K562 (cell line): ENCODE measurements at regions not wholly inside any gene's neighbourhood (a gene's known extent, or its start where the extent isn't known, plus 50 kb on each side); places are given as distances from the start of the nearest gene placed in this dataset.

Experiments
- ARNT ChIP-seq, 2 experiments: fragments of 450-650 bp; IDR thresholded peaks; 2 replicates each; pipeline ENCODE4 v1.6.1; 2016; ENCODE audit warnings: mild to moderate bottlenecking in 1 of 2
- ATF7 ChIP-seq: fragments of 450-650 bp; IDR thresholded peaks from 2 replicates; pipeline ENCODE4 v1.7.1; 2014; ENCODE audit warnings: mild to moderate bottlenecking, moderate library complexity
- CEBPZ ChIP-seq: fragments of 150-350 bp; IDR thresholded peaks from 2 replicates; pipeline ENCODE4 v1.6.1; 2014; ENCODE audit warnings: low read depth, mild to moderate bottlenecking, low read length, borderline replicate concordance
- DACH1 ChIP-seq: fragments of 450-650 bp; IDR thresholded peaks from 2 replicates; pipeline ENCODE4 v1.6.1; 2018; ENCODE audit not compliant: partially characterized antibody
- DDX20 ChIP-seq: fragments of 450-650 bp; IDR thresholded peaks from 2 replicates; pipeline ENCODE4 v1.6.1; 2016; ENCODE audit warnings: missing genetic modification characterization, low read depth, mild to moderate bottlenecking, missing compliant biosample characterization, moderate library complexity
- GTF2F1 ChIP-seq: IDR thresholded peaks from 2 replicates; pipeline ENCODE4 v1.6.1; 2011; ENCODE audit warnings: low read depth, low read length, improper control_type of control experiment
- HCFC1 ChIP-seq: IDR thresholded peaks from 2 replicates; pipeline ENCODE4 v1.6.1; 2012; ENCODE audit warnings: low read depth, low read length, improper control_type of control experiment
- LCOR ChIP-seq: sonication (generic); formaldehyde crosslinking; IDR thresholded peaks from 2 replicates; pipeline ENCODE4 v1.8.0; 2022; ENCODE audit warnings: mild to moderate bottlenecking, missing genetic modification reagents
- MYNN ChIP-seq, 2 experiments: sonication (generic); formaldehyde crosslinking in 1 of 2; IDR thresholded peaks; 2 replicates each; pipeline versions ENCODE4 v1.5.0 to v1.6.1; 2016 to 2020; ENCODE audit warnings: antibody characterized with exemption in 1 of 2, missing genetic modification reagents in 1 of 2
- SNIP1 ChIP-seq: fragments of 450-650 bp; IDR thresholded peaks from 2 replicates; pipeline ENCODE4 v1.7.1; 2017; ENCODE audit warnings: low read depth, mild to moderate bottlenecking
- TCF7 ChIP-seq: sonication (generic); IDR thresholded peaks from 2 replicates; pipeline ENCODE4 v1.6.1; 2016; ENCODE audit warnings: antibody characterized with exemption, borderline replicate concordance
- TOE1 ChIP-seq, 2 experiments: fragments of 450-650 bp in 1 of 2; sonication (generic) in 1 of 2; formaldehyde crosslinking in 1 of 2; IDR thresholded peaks; 2 replicates each; pipeline versions ENCODE4 v1.7.1 to v1.8.0; 2016 to 2022; ENCODE audit warnings: borderline replicate concordance in 2 of 2, mild to moderate bottlenecking in 2 of 2, antibody characterized with exemption in 1 of 2, inconsistent platforms in 1 of 2, low read depth in 1 of 2, missing genetic modification reagents in 1 of 2, moderate library complexity in 1 of 2
- TRIM24 ChIP-seq, 2 experiments: fragments of 450-650 bp; IDR thresholded peaks; 2 replicates each; pipeline ENCODE4 v1.6.1; 2016
- USF2 ChIP-seq: sonication (generic); formaldehyde crosslinking; IDR thresholded peaks from 2 replicates; pipeline ENCODE4 v1.5.0; 2020; ENCODE audit warnings: missing genetic modification reagents
- ZBTB12 ChIP-seq: fragments of 250-450 bp; sonication (Bioruptor Pico); IDR thresholded peaks from 2 replicates; pipeline ENCODE4 v1.4.0; 2020
- ZNF143 ChIP-seq: sonication (generic); formaldehyde crosslinking; IDR thresholded peaks from 2 replicates; pipeline ENCODE4 v1.9.0; 2022; ENCODE audit warnings: mild to moderate bottlenecking, missing genetic modification reagents
- ZNF592 ChIP-seq: fragments of 450-650 bp; IDR thresholded peaks from 2 replicates; pipeline ENCODE4 v1.6.1; 2017; ENCODE audit warnings: antibody characterized with exemption, mild to moderate bottlenecking
- ZNF668 ChIP-seq: fragments of 250-450 bp; sonication (Bioruptor Pico); IDR thresholded peaks from 2 replicates; pipeline ENCODE4 v1.8.0; 2022; ENCODE audit warnings: mild to moderate bottlenecking, inconsistent platforms
- ZNF830 ChIP-seq: fragments of 250-450 bp; sonication (Bioruptor Pico); IDR thresholded peaks from 2 replicates; pipeline ENCODE4 v1.5.0; 2021; ENCODE audit warnings: mild to moderate bottlenecking

- TF ChIP-seq CEBPZ = no peak
- no peak for TF ChIP-seq TOE1 (IDR thresholded peaks at IDR 0.05; ENCODE audit: borderline replicate concordance)
- TF ChIP-seq TOE1 (CRISPR knock-in tag; IDR thresholded peaks at IDR 0.05; ENCODE audit: borderline replicate concordance, low read depth) = no peak
- TF ChIP-seq DDX20 (tag) = no peak
- no peak for TF ChIP-seq ZNF668
- no peak for TF ChIP-seq ZBTB12 (CRISPR knock-in tag)
- TF ChIP-seq ZNF143 (CRISPR knock-in tag) = no peak
- peak; percentile 55 for TF ChIP-seq DACH1
- TF ChIP-seq ATF7 = peak; percentile 52; the same call in 1 of the 2 replicates
- TF ChIP-seq HCFC1 = no peak
- no peak for TF ChIP-seq ZNF830
- TF ChIP-seq GTF2F1 = no peak
- TF ChIP-seq ARNT (IDR thresholded peaks at IDR 0.05) = no peak
- TF ChIP-seq TCF7 = peak; percentile 69; the same call in 1 of the 2 replicates
- TF ChIP-seq TRIM24 (IDR thresholded peaks at IDR 0.05) = peak; percentile 71 to 84
- no peak for TF ChIP-seq MYNN (IDR thresholded peaks at IDR 0.05)
- TF ChIP-seq MYNN (CRISPR knock-in tag; IDR thresholded peaks at IDR 0.05) = no peak
- peak; percentile 71; the same call in 1 of the 2 replicates for TF ChIP-seq ZNF592
- TF ChIP-seq SNIP1 = no peak
- no peak for TF ChIP-seq USF2
- TF ChIP-seq LCOR = peak; percentile 60; the same call in 1 of the 2 replicates
These were observed 126.1 kb downstream of the ELAPOR2 start (continued) for GRCh38 chr7:86933295-86933845.
